SK-N-SH (cell line): ENCODE measurements at regions not wholly inside any gene's neighbourhood (a gene's known extent, or its start where the extent isn't known, plus 50 kb on each side); places are given as distances from the start of the nearest gene placed in this dataset.

Source experiments
- CTCF ChIA-PET: fragments of 300-600, 350-600 bp; formaldehyde crosslinking; extraction: SDS; loops from one replicate; lab custom pipeline; 2021; lab: Yijun Ruan, JAX
- POLR2A ChIA-PET: fragments of 350-600 bp; sonication (Branson Sonifier 250); formaldehyde crosslinking; extraction: SDS; loops from one replicate; lab custom pipeline; 2020; ENCODE audit warnings: antibody characterized with exemption, inconsistent platforms; lab: Yijun Ruan, JAX
- DNase-seq: peaks from one replicate; pipeline ENCODE4 v3.0.0; 2012
- H2AFZ ChIP-seq: fragments of 200-600 bp; sonication (generic); 2 replicates; pipeline ENCODE4 v1.8.1; 2016; ENCODE audit warnings: antibody characterized with exemption, mild to moderate bottlenecking, low read depth
- H3F3A ChIP-seq: fragments of 200-600 bp; sonication (generic); replicated peaks from 2 replicates; pipeline ENCODE3; 2016; ENCODE audit warnings: antibody characterized with exemption, mild to moderate bottlenecking; ENCODE audit not compliant: insufficient read depth
- H3K27ac ChIP-seq, 2 experiments: fragments of 200-500 bp in 1 of 2; fragments of 200-600 bp in 1 of 2; sonication (Bioruptor generic) in 1 of 2; sonication (generic), shearing (Covaris generic) in 1 of 2; 2 replicates each; pipeline versions ENCODE4 v1.5.1 to v1.6.1; 2014 to 2016; ENCODE audit warnings: low read depth in 2 of 2, inconsistent platforms in 1 of 2, low read length in 1 of 2, mild to moderate bottlenecking in 1 of 2, mixed read lengths in 1 of 2
- H3K27me3 ChIP-seq: fragments of 200-600 bp; sonication (generic), shearing (Covaris generic); 2 replicates; pipeline ENCODE4 v1.6.1; 2016; ENCODE audit warnings: mixed run types; ENCODE audit not compliant: insufficient read depth
- H3K36me3 ChIP-seq, 2 experiments: fragments of 200-500 bp in 1 of 2; fragments of 200-600 bp in 1 of 2; sonication (Bioruptor generic) in 1 of 2; sonication (generic) in 1 of 2; replicated peaks in 1 of 2; 2 replicates each; pipeline versions ENCODE3 to v1.5.1; 2014 to 2016; ENCODE audit warnings: low read length in 1 of 2, mild to moderate bottlenecking in 1 of 2; ENCODE audit not compliant: insufficient read depth in 2 of 2, control insufficient read depth in 1 of 2
- H3K4me1 ChIP-seq, 2 experiments: fragments of 200-500 bp in 1 of 2; fragments of 200-600 bp in 1 of 2; sonication (Bioruptor generic) in 1 of 2; sonication (generic), shearing (Covaris generic) in 1 of 2; 2 replicates each; pipeline versions ENCODE4 v1.5.1 to v1.6.1; 2014 to 2016; ENCODE audit warnings: low read depth in 1 of 2, low read length in 1 of 2, mixed run types in 1 of 2; ENCODE audit not compliant: insufficient read depth in 2 of 2, control insufficient read depth in 1 of 2
- H3K4me2 ChIP-seq: fragments of 200-600 bp; sonication (generic), shearing (Covaris generic); 2 replicates; pipeline ENCODE4 v1.6.1; 2017; ENCODE audit warnings: mixed run types
- H3K4me3 ChIP-seq, 2 experiments: fragments of 200-500 bp in 1 of 2; fragments of 200-600 bp in 1 of 2; sonication (Bioruptor generic) in 1 of 2; sonication (generic), shearing (Covaris generic) in 1 of 2; 2 replicates each; pipeline versions ENCODE4 v1.5.1 to v1.8.1; 2014 to 2016; ENCODE audit warnings: low read depth in 2 of 2, inconsistent platforms in 1 of 2, low read length in 1 of 2, mild to moderate bottlenecking in 1 of 2, mixed read lengths in 1 of 2, moderate library complexity in 1 of 2
- H3K79me2 ChIP-seq: fragments of 200-600 bp; sonication (generic); 2 replicates; pipeline ENCODE4 v1.8.1; 2017; ENCODE audit warnings: mild to moderate bottlenecking; ENCODE audit not compliant: insufficient read depth
- H3K9ac ChIP-seq: fragments of 200-600 bp; sonication (generic); 2 replicates; pipeline ENCODE4 v1.6.1; 2017; ENCODE audit warnings: mixed run types
- H3K9me2 ChIP-seq: fragments of 200-600 bp; sonication (generic); 2 replicates; pipeline ENCODE4 v1.6.1; 2017; ENCODE audit warnings: mixed run types
- H3K9me3 ChIP-seq: fragments of 200-600 bp; sonication (generic); 2 replicates; pipeline ENCODE4 v1.6.1; 2017; ENCODE audit warnings: mixed run types, mild to moderate bottlenecking, moderate library complexity
- H4K20me1 ChIP-seq: fragments of 200-600 bp; sonication (generic); 2 replicates; pipeline ENCODE4 v1.6.1; 2017; ENCODE audit warnings: mild to moderate bottlenecking, mixed run types; ENCODE audit not compliant: insufficient read depth
- CHD2 ChIP-seq: fragments of 150-350 bp; IDR thresholded peaks from 2 replicates; pipeline ENCODE4 v1.6.1; 2018; ENCODE audit warnings: low read length; ENCODE audit not compliant: partially characterized antibody
- EP300 ChIP-seq, 2 experiments: IDR thresholded peaks; 2 replicates each; pipeline versions ENCODE4 v1.4.0 to v1.6.1; 2012; ENCODE audit warnings: borderline replicate concordance in 1 of 2, low read depth in 1 of 2, low read length in 1 of 2
- FOXM1 ChIP-seq: IDR thresholded peaks from 2 replicates; pipeline ENCODE4 v1.4.0; 2012; ENCODE audit warnings: low read depth, mild to moderate bottlenecking
- GATA2 ChIP-seq: sonication (generic); formaldehyde crosslinking; IDR thresholded peaks from 2 replicates; pipeline ENCODE4 v1.5.0; 2020; ENCODE audit warnings: mild to moderate bottlenecking, missing genetic modification reagents
- JUND ChIP-seq: IDR thresholded peaks from 2 replicates; pipeline ENCODE4 v1.4.0; 2012
- MEF2A ChIP-seq: IDR thresholded peaks from 2 replicates; pipeline ENCODE4 v1.4.0; 2012; ENCODE audit warnings: low read depth, borderline replicate concordance
- NFIC ChIP-seq: IDR thresholded peaks from 2 replicates; pipeline ENCODE4 v1.4.0; 2012; ENCODE audit warnings: borderline replicate concordance
- NRF1 ChIP-seq: IDR thresholded peaks from 2 replicates; pipeline ENCODE4 v1.6.1; 2012; ENCODE audit warnings: low read depth, mild to moderate bottlenecking, low read length
- POLR2AphosphoS5 ChIP-seq: IDR thresholded peaks from 2 replicates; pipeline ENCODE4 v1.6.1; 2012; ENCODE audit warnings: low read depth, low read length
- RCOR1 ChIP-seq: fragments of 150-350 bp; IDR thresholded peaks from 2 replicates; pipeline ENCODE4 v1.6.1; 2017; ENCODE audit warnings: antibody characterized with exemption, low read length
- SIN3A ChIP-seq: IDR thresholded peaks from 2 replicates; pipeline ENCODE4 v1.6.1; 2012; ENCODE audit warnings: low read depth, mild to moderate bottlenecking, low read length, moderate library complexity, borderline replicate concordance
- TAF1 ChIP-seq: IDR thresholded peaks from 2 replicates; pipeline ENCODE4 v1.6.1; 2012; ENCODE audit warnings: low read depth, mild to moderate bottlenecking, low read length, moderate library complexity, borderline replicate concordance
- TCF12 ChIP-seq: IDR thresholded peaks from 2 replicates; pipeline ENCODE4 v1.4.0; 2012
- YY1 ChIP-seq: IDR thresholded peaks from 2 replicates; pipeline ENCODE4 v1.4.0; 2012; ENCODE audit warnings: low read depth, mild to moderate bottlenecking
- WGBS: methylation state at CpG from one replicate; pipeline ENCODE4 v1.1.6; 2017; ENCODE audit warnings: low lambda C conversion rate; 5-methylcytosine and 5-hydroxymethylcytosine counted together
- TF ChIP-seq, protein P1 (sequence below): fragments of 200-600 bp; sonication (generic); IDR thresholded peaks from 2 replicates; pipeline ENCODE4 v1.6.1; 2017; ENCODE audit warnings: antibody characterized with exemption, mild to moderate bottlenecking, moderate library complexity
- TF ChIP-seq, protein P2 (sequence below): fragments of 150-350 bp; IDR thresholded peaks from 2 replicates; pipeline ENCODE4 v1.6.1; 2017; ENCODE audit warnings: antibody characterized with exemption, low read length, low read depth, borderline replicate concordance
- TF ChIP-seq, protein P3 (sequence below): IDR thresholded peaks from 2 replicates; pipeline ENCODE4 v1.4.0; 2012; ENCODE audit warnings: low read depth
- TF ChIP-seq, protein P4 (sequence below): IDR thresholded peaks from 2 replicates; pipeline ENCODE4 v1.4.0; 2012; ENCODE audit warnings: low read depth, borderline replicate concordance

DNA sequence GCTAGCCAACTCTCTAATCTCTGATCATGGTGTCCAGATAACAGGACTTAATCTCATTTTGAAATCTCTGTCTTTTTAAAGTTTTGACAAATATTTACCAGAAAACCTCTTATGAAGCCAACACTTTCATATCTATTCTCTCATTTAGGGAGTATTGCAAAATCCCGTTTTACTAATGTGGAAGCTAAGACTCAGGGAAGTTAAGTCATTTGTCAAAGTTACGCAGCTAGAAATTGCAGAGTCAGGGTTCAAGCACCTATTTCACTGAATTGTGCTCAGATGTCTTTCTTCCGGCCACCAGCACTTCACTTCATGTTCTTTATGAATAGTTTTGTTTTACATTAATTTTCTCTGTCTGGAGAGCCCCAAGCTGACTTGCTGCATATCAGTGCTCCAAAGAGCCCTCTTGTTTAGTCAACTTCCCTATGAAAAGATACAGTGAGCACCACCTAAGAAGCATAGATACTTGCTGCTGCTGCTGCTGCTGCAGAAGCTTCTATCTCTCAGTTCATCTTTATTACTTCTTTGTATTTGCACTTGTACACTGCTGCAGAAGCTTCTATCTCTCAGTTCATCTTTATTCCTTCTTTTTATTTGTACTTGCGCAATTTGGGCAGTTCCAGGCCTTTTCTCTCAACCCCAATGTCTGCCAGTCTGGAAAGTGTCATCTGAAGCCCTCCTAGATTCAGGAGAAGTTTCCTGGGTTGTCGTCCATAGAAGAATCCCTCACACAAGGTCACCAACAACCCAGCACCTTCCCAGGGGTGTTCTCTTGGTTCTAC lies 329.7 kb downstream of the MAFB start:
- H3K4me1 ChIP-seq: no peaks in the 10 kb centered on the region
- no peak overlapping the region for H3K9ac ChIP-seq
- H3K27me3 ChIP-seq: no peaks in the 10 kb centered on the region
- H3K4me2 ChIP-seq: no peak overlapping the region
- no peaks in the 10 kb centered on the region for H3K36me3 ChIP-seq
- H3K27ac ChIP-seq: no peak overlapping the region
- no peaks in the 10 kb centered on the region for H3K9me2 ChIP-seq
- H2AFZ ChIP-seq: no peak overlapping the region
- H3K4me3 ChIP-seq: no peak overlapping the region
- ChIA-PET POLR2A (no interaction called here), CTCF (no interaction called here)
- H4K20me1 ChIP-seq: no peaks in the 10 kb centered on the region
- no peak for DNase-seq
- WGBS: 15% methylated on average over 5 of the region's 5 CpGs
- no peaks in the 10 kb centered on the region for H3K79me2 ChIP-seq
- H3F3A ChIP-seq: no peaks in the 10 kb centered on the region
- TF ChIP-seq TAF1 (no peak), CHD2 (no peak), GATA2 (no peak; the same call in 1 of the 2 replicates), EP300 (IDR thresholded peaks at IDR 0.05; ENCODE audit: borderline replicate concordance in 1 of 2, low read depth in 1 of 2, low read length in 1 of 2) (no peak), NRF1 (no peak), POLR2AphosphoS5 (no peak), JUND (no peak), MEF2A (no peak), YY1 (no peak)
- TF ChIP-seq, protein P1, sequence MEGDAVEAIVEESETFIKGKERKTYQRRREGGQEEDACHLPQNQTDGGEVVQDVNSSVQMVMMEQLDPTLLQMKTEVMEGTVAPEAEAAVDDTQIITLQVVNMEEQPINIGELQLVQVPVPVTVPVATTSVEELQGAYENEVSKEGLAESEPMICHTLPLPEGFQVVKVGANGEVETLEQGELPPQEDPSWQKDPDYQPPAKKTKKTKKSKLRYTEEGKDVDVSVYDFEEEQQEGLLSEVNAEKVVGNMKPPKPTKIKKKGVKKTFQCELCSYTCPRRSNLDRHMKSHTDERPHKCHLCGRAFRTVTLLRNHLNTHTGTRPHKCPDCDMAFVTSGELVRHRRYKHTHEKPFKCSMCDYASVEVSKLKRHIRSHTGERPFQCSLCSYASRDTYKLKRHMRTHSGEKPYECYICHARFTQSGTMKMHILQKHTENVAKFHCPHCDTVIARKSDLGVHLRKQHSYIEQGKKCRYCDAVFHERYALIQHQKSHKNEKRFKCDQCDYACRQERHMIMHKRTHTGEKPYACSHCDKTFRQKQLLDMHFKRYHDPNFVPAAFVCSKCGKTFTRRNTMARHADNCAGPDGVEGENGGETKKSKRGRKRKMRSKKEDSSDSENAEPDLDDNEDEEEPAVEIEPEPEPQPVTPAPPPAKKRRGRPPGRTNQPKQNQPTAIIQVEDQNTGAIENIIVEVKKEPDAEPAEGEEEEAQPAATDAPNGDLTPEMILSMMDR: no peak
- TF ChIP-seq, protein P2, sequence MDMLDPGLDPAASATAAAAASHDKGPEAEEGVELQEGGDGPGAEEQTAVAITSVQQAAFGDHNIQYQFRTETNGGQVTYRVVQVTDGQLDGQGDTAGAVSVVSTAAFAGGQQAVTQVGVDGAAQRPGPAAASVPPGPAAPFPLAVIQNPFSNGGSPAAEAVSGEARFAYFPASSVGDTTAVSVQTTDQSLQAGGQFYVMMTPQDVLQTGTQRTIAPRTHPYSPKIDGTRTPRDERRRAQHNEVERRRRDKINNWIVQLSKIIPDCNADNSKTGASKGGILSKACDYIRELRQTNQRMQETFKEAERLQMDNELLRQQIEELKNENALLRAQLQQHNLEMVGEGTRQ: no peak
- H3K9me3 ChIP-seq: no peaks in the 10 kb centered on the region

DNA sequence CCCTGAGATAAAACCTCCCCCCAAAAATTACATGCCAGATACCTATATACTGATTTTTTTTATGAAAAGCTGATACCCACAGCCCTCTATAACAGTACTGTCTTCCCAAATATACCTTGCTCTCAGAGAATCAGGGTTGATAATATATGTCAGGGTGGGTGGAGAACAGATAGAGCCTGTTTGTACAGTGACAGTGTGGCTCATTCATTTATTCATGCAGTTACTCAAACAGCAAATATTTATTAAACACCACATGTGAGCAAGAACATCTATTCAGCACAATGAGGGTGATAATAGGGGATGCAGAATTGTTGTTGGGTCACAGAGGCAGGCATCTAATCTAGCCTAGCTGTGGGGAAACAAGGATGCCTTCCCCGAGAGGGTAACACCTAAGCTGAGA lies 334.2 kb downstream of the MAFB start:
- H3F3A ChIP-seq: no peaks in the 10 kb centered on the region
- H4K20me1 ChIP-seq: no peaks in the 10 kb centered on the region
- no peak overlapping the region for H3K4me2 ChIP-seq
- 16% methylated on average over 1 of the region's 1 CpG for WGBS
- H3K4me3 ChIP-seq: no peak overlapping the region
- no peaks in the 10 kb centered on the region for H3K9me3 ChIP-seq
- H2AFZ ChIP-seq: no peak overlapping the region
- no peaks in the 10 kb centered on the region for H3K4me1 ChIP-seq
- H3K9me2 ChIP-seq: no peaks in the 10 kb centered on the region
- POLR2A ChIA-PET: no interaction called here
- no peak for DNase-seq
- H3K27me3 ChIP-seq: no peaks in the 10 kb centered on the region
- no peak overlapping the region for H3K9ac ChIP-seq
- CTCF ChIA-PET: no interaction called here
- H3K36me3 ChIP-seq: no peaks in the 10 kb centered on the region
- H3K27ac ChIP-seq: no peak overlapping the region
- H3K79me2 ChIP-seq: no peaks in the 10 kb centered on the region
- no peak for TF ChIP-seq NFIC
- TF ChIP-seq RCOR1: no peak
- no peak for TF ChIP-seq MEF2A
- no peak for TF ChIP-seq CHD2
- TF ChIP-seq, protein P3, sequence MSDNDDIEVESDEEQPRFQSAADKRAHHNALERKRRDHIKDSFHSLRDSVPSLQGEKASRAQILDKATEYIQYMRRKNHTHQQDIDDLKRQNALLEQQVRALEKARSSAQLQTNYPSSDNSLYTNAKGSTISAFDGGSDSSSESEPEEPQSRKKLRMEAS: no peak
- TF ChIP-seq POLR2AphosphoS5: no peak
- TF ChIP-seq, protein P1: no peak
- TF ChIP-seq GATA2: no peak
- no peak for TF ChIP-seq TAF1
- no peak for TF ChIP-seq SIN3A
- TF ChIP-seq, protein P4, sequence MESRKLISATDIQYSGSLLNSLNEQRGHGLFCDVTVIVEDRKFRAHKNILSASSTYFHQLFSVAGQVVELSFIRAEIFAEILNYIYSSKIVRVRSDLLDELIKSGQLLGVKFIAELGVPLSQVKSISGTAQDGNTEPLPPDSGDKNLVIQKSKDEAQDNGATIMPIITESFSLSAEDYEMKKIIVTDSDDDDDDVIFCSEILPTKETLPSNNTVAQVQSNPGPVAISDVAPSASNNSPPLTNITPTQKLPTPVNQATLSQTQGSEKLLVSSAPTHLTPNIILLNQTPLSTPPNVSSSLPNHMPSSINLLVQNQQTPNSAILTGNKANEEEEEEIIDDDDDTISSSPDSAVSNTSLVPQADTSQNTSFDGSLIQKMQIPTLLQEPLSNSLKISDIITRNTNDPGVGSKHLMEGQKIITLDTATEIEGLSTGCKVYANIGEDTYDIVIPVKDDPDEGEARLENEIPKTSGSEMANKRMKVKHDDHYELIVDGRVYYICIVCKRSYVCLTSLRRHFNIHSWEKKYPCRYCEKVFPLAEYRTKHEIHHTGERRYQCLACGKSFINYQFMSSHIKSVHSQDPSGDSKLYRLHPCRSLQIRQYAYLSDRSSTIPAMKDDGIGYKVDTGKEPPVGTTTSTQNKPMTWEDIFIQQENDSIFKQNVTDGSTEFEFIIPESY: no peak
- TF ChIP-seq FOXM1: no peak
- TF ChIP-seq, protein P2: no peak
- TF ChIP-seq JUND: no peak
- TF ChIP-seq TCF12: no peak
